ENCODE measurements at regions not wholly inside any gene's neighbourhood (a gene's known extent, or its start where the extent isn't known, plus 50 kb on each side); places are given as distances from the start of the nearest gene placed in this dataset.
"Not testable (repeated sequence)": the region's sequence is repeated elsewhere in the genome, so short reads cannot be mapped to it uniquely, and the experiment has no call there.

GRCh38 chr1:219331424-219331823 lies 157.7 kb downstream of the LYPLAL1 start:
- no peak for DNase-seq (ENCODE audit: low spot score)
- in situ Hi-C loops (cut with HindIII; ENCODE audit: low sequenced_read_pairs): no loop called here

- in situ Hi-C loops (cut with HindIII; ENCODE audit: low sequenced_read_pairs): no loop called here
- no peak for DNase-seq (ENCODE audit: low spot score)
Observed at GRCh38 chr1:219330669-219331068, 157.0 kb downstream of the LYPLAL1 start.

- DNase-seq (ENCODE audit: low spot score): no peak
Observed at GRCh38 chr1:219330001-219330400, 156.3 kb downstream of the LYPLAL1 start.

GRCh38 chr1:219329578-219329977 lies 155.9 kb downstream of the LYPLAL1 start:
- in situ Hi-C loops (cut with HindIII; ENCODE audit: low sequenced_read_pairs): no loop called here
- no peak for DNase-seq (ENCODE audit: low spot score)

More at GRCh38 chr1:219330001-219330400, 156.3 kb downstream of the LYPLAL1 start:
- in situ Hi-C loops (cut with HindIII; ENCODE audit: low sequenced_read_pairs): no loop called here

- in situ Hi-C loops (cut with HindIII; ENCODE audit: low sequenced_read_pairs): no loop called here
- DNase-seq (ENCODE audit: low spot score): no peak
Observed at GRCh38 chr1:219326843-219327242, 153.2 kb downstream of the LYPLAL1 start.

GRCh38 chr1:219325368-219325742 lies 151.7 kb downstream of the LYPLAL1 start:
- in situ Hi-C loops (cut with HindIII; ENCODE audit: low sequenced_read_pairs): no loop called here
- no peak for DNase-seq (ENCODE audit: low spot score)

- no peak for DNase-seq (ENCODE audit: low spot score)
- in situ Hi-C loops (cut with HindIII; ENCODE audit: low sequenced_read_pairs): no loop called here
Observed at GRCh38 chr1:219324629-219325367, 151.1 kb downstream of the LYPLAL1 start.

- in situ Hi-C loops (cut with HindIII; ENCODE audit: low sequenced_read_pairs): no loop called here
- DNase-seq (ENCODE audit: low spot score): no peak
Observed at GRCh38 chr1:219324171-219324570, 150.5 kb downstream of the LYPLAL1 start.

- no peak for DNase-seq (ENCODE audit: low spot score)
- in situ Hi-C loops (cut with HindIII; ENCODE audit: low sequenced_read_pairs): no loop called here
Observed at GRCh38 chr1:219323426-219323825, 149.7 kb downstream of the LYPLAL1 start.

- in situ Hi-C loops (cut with HindIII; ENCODE audit: low sequenced_read_pairs): no loop called here
- DNase-seq (ENCODE audit: low spot score): no peak
Observed at GRCh38 chr1:219322766-219323165, 149.1 kb downstream of the LYPLAL1 start.

GRCh38 chr1:219320563-219320962 lies 146.9 kb downstream of the LYPLAL1 start:
- DNase-seq (ENCODE audit: low spot score); in situ Hi-C loops (cut with HindIII; ENCODE audit: low sequenced_read_pairs): not testable (repeated sequence)

- no peak for DNase-seq (ENCODE audit: low spot score)
- in situ Hi-C loops (cut with HindIII; ENCODE audit: low sequenced_read_pairs): no loop called here
Observed at GRCh38 chr1:219318826-219319225, 145.1 kb downstream of the LYPLAL1 start.

- in situ Hi-C loops (cut with HindIII; ENCODE audit: low sequenced_read_pairs): no loop called here
- no peak for DNase-seq (ENCODE audit: low spot score)
Observed at GRCh38 chr1:219317762-219318353, 144.2 kb downstream of the LYPLAL1 start.

- DNase-seq (ENCODE audit: low spot score): no peak
- in situ Hi-C loops (cut with HindIII; ENCODE audit: low sequenced_read_pairs): no loop called here
Observed at GRCh38 chr1:219316066-219316465, 142.4 kb downstream of the LYPLAL1 start.

GRCh38 chr1:219313961-219314360 lies 140.3 kb downstream of the LYPLAL1 start:
- no peak for DNase-seq (ENCODE audit: low spot score)
- in situ Hi-C loops (cut with HindIII; ENCODE audit: low sequenced_read_pairs): no loop called here

GRCh38 chr1:219312967-219313366 lies 139.3 kb downstream of the LYPLAL1 start:
- in situ Hi-C loops (cut with HindIII; ENCODE audit: low sequenced_read_pairs): no loop called here
- no peak for DNase-seq (ENCODE audit: low spot score)

GRCh38 chr1:219310181-219310728 lies 136.6 kb downstream of the LYPLAL1 start:
- in situ Hi-C loops (cut with HindIII; ENCODE audit: low sequenced_read_pairs): no loop called here
- no peak for DNase-seq (ENCODE audit: low spot score)

GRCh38 chr1:219308367-219308766 lies 134.7 kb downstream of the LYPLAL1 start:
- in situ Hi-C loops (cut with HindIII; ENCODE audit: low sequenced_read_pairs): no loop called here
- DNase-seq (ENCODE audit: low spot score): no peak

- no peak for DNase-seq (ENCODE audit: low spot score)
- in situ Hi-C loops (cut with HindIII; ENCODE audit: low sequenced_read_pairs): no loop called here
Observed at GRCh38 chr1:219304227-219305226, 130.8 kb downstream of the LYPLAL1 start.

- in situ Hi-C loops (cut with HindIII; ENCODE audit: low sequenced_read_pairs): no loop called here
- DNase-seq (ENCODE audit: low spot score): no peak
Observed at GRCh38 chr1:219302697-219303096, 129.0 kb downstream of the LYPLAL1 start.
